ENCODE measurements at regions not wholly inside any gene's neighbourhood (a gene's known extent, or its start where the extent isn't known, plus 50 kb on each side); places are given as distances from the start of the nearest gene placed in this dataset.

DNA sequence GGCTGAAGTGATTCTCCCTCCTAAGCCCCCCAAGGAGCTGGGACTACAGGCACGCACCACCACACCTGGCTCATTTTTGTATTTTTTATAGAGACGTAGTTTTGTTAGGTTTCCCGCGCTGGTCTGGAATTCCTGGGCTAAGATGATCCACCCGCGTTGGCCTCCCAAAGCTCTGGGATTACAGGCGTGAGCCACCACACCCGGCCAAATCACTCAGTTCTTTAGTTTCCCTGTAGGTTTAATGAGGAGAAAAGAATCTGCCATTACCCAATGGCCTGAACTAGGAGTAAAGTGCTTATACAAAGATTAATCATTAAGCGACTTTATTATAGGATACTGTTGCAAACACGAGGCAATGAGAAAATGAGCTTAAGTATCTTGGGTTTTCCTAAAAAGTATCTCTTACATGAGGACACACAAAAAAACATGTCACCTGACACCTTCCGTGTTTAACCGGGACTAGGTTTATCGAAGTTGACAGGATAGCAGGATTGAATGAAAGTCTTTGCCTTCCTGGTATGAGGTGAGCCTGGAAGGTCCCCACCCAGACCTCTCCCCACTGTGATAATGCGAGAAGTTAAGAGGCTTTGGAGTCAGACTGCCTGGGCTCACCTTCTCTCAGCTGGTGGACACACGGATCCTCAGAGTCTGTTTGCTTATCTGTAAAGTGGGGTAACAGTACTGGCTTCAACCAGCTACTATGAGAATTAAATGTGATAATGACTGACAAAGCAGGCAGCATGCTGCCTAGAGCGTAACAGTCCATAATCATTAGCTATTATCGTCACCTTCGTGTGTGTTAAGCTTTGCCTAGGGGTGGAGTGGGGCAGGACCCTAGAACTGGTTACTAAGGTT, 133.5 kb upstream of the KRAS start:
- H3K4me1 ChIP-seq (ENCODE audit: control insufficient read depth, insufficient read depth, low read length, unreplicated experiment), result peaks cover 7% of the 10 kb centered on the region
- H3K4me3 ChIP-seq (ENCODE audit: low read depth, low read length), result peak overlapping the region; percentile 83
- peak overlapping the region; percentile 99; the same call in 1 of the 2 replicates for H3K27ac ChIP-seq (ENCODE audit: low read depth, low read length)
- no peaks in the 10 kb centered on the region for H3K36me3 ChIP-seq (ENCODE audit: insufficient read depth, low read length)
- H3K27me3 ChIP-seq (ENCODE audit: insufficient read depth, low read length), result no peaks in the 10 kb centered on the region
- H2AFZ ChIP-seq (ENCODE audit: low read length, unreplicated experiment), result no peak overlapping the region
- no peaks in the 10 kb centered on the region for H3K79me2 ChIP-seq (ENCODE audit: control insufficient read depth, insufficient read depth, low read length, unreplicated experiment)

DNA sequence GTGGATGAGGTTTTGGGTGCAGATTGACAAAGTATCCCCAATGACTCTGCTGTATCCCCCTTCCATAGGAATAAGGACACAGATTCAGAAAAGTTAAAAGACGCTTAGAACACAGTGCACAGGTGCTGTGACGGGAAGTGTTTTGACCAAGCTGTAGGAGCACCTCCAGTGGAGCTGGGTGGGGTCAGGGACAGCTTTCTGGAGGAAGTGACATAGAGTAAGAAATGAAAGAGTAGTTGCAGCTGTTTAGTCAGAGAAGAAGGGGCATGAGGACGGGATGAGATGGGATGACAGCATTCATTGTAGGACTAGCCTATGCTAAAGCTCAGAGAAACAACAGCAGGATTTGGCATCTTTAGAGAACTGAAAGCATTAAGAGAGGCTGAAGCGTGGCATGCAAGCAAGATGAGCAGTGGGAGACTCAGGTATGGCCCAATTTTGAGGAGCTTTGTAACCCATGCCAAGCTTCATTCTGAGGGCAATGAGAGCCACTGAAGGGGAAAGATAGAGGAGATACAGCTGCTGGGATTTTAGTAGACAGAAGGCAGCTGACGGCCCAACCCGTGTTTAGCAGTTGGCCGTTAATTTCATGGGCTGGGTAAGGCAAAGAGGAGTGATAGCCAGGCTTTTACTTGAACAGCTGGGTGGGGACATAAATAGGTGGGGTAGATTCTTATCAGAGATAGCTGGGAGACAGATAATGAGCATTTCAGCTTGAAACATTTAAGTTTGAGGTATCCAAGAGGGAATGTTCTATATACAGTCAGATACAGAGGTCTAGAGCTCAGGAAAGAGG, 131.8 kb upstream of the KRAS start:
- Histone ChIP-seq H3K36me3 (ENCODE audit: insufficient read depth, low read length) (no peaks in the 10 kb centered on the region), H3K27ac (ENCODE audit: low read depth, low read length) (no peak overlapping the region), H3K4me1 (ENCODE audit: control insufficient read depth, insufficient read depth, low read length, unreplicated experiment) (peaks cover 12% of the 10 kb centered on the region), H3K4me3 (ENCODE audit: low read depth, low read length) (no peak overlapping the region), H3K79me2 (ENCODE audit: control insufficient read depth, insufficient read depth, low read length, unreplicated experiment) (no peaks in the 10 kb centered on the region), H3K27me3 (ENCODE audit: insufficient read depth, low read length) (no peaks in the 10 kb centered on the region), H2AFZ (ENCODE audit: low read length, unreplicated experiment) (no peak overlapping the region)

DNA sequence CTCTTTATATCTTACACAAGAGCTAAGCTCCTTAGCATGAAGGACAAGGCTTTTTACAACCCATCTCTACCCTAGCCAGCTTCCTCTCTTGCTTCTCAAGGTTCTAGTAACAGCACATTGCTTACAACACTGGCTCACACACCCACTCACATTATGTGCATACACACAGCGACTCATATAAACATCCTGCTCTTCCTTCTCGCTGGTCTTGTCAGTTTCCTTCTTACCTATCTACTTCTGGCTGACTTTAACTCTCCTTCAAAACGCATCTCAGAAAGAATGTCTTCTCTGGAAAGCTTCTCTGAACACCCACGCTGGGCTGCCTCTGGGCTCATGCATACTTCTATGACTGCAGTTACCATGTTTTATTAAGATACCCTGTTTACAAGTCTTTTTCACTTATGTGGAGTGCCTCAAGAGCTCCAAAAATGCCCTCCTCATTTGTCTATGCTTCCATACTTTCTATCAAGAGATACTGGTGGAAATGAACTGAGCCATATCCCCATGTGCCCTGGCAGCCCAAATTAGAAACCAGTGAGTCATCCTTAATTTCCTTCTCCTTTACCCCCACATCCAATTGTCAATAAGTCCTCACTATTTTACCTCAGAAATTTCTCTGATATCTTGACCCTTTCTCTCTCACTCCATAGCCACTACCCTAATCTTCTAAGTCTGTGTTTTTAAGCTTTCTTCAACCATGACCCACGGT, 126.9 kb upstream of the KRAS start:
- no peaks in the 10 kb centered on the region for H3K27me3 ChIP-seq (ENCODE audit: insufficient read depth, low read length)

DNA sequence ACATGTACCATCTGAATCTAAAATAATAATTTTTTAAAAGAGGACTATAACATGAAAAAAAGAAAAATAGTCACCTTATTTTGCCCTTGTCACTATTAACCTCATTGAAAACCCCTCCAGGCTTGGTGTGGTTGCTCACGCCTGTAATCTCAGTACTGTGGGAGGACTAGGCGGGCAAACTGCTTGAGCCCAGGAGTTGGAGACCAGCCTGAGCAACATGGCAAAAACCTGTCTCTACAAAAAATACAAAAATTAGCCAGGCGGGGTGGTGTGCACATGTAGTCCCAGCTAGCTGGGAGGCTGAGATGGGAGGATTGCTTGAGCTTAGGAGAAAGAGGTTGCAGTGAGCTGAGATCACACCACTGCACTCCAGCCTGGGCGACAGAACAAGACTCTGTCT, 126.3 kb upstream of the KRAS start:
- Histone ChIP-seq H3K27ac (ENCODE audit: low read depth, low read length) (no peak overlapping the region), H3K27me3 (ENCODE audit: insufficient read depth, low read length) (no peaks in the 10 kb centered on the region), H3K4me3 (ENCODE audit: low read depth, low read length) (no peak overlapping the region), H3K36me3 (ENCODE audit: insufficient read depth, low read length) (no peaks in the 10 kb centered on the region), H3K79me2 (ENCODE audit: control insufficient read depth, insufficient read depth, low read length, unreplicated experiment) (no peaks in the 10 kb centered on the region), H2AFZ (ENCODE audit: low read length, unreplicated experiment) (no peak overlapping the region), H3K4me1 (ENCODE audit: control insufficient read depth, insufficient read depth, low read length, unreplicated experiment) (peaks cover 9% of the 10 kb centered on the region)

More for the DNA sequence above, 126.9 kb upstream of the KRAS start:
- Histone ChIP-seq H3K36me3 (ENCODE audit: insufficient read depth, low read length) (no peaks in the 10 kb centered on the region), H3K27ac (ENCODE audit: low read depth, low read length) (peak overlapping the region; percentile 14; the same call in 1 of the 2 replicates), H3K79me2 (ENCODE audit: control insufficient read depth, insufficient read depth, low read length, unreplicated experiment) (no peaks in the 10 kb centered on the region), H2AFZ (ENCODE audit: low read length, unreplicated experiment) (peak overlapping the region; percentile 5), H3K4me1 (ENCODE audit: control insufficient read depth, insufficient read depth, low read length, unreplicated experiment) (peaks cover 9% of the 10 kb centered on the region), H3K4me3 (ENCODE audit: low read depth, low read length) (peak overlapping the region; percentile 15; the same call in 1 of the 2 replicates)

DNA sequence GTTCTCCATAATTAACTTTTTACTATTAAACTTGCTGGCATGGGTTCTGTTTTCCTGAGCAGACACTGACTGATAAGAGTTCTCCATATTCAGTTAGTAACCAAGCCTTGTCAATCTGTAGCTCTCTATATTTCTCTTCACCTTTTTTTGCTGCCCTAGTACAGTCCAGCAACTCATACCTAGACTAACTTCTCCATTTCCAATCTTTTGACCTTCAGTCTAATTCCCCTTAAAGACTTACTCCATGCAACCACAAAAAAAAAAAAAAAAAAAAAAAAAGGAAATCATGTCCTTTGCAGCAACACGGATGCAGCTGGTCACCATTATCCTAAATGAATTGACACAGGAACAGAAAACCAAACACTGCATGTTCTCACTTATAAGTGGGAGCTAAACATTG, 125.7 kb upstream of the KRAS start:
- Histone ChIP-seq H3K4me3 (ENCODE audit: low read depth, low read length) (no peak overlapping the region), H3K27me3 (ENCODE audit: insufficient read depth, low read length) (no peaks in the 10 kb centered on the region), H2AFZ (ENCODE audit: low read length, unreplicated experiment) (no peak overlapping the region), H3K79me2 (ENCODE audit: control insufficient read depth, insufficient read depth, low read length, unreplicated experiment) (no peaks in the 10 kb centered on the region), H3K27ac (ENCODE audit: low read depth, low read length) (no peak overlapping the region), H3K36me3 (ENCODE audit: insufficient read depth, low read length) (no peaks in the 10 kb centered on the region), H3K4me1 (ENCODE audit: control insufficient read depth, insufficient read depth, low read length, unreplicated experiment) (peaks cover 9% of the 10 kb centered on the region)

DNA sequence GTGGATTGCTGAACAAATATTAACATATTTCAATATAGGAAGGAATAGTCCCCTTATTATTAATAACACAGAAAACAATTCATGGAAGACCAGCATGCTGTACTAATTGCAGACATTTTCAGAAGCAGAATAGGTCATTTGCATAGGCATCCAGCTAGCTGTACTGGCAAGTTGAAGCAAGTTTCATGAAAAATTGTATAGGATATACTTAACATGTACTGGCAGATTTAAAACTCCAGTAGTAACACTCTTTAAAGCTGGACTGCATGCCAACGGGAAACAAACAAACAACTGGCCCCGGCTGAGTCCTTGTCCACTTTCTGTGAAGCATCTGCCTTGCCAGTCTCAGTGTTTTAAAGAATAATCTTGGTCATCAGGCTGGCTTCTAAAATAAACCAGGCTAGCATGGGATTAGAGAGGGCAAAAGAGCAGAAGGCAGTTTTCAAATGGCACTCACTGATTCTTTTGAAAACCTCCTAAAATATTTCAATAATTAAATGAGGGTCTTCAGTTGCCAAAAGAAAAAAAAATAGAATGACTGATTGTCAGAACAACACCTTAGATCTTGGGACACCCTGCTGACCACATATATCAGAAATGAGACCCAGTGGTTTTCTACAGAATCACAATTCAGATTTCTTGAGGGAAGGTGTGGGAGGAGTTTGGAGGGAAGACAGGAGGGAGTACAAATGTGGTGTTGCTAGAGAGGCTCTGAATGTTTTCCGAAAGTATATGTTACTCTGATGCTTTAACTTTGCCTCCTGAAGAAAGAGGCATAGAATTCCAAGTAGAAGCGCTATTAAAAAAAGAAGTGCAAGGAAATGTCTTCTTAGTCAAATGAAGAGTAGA, 122.5 kb upstream of the KRAS start:
- Histone ChIP-seq H3K4me3 (ENCODE audit: low read depth, low read length) (no peak overlapping the region), H3K79me2 (ENCODE audit: control insufficient read depth, insufficient read depth, low read length, unreplicated experiment) (no peaks in the 10 kb centered on the region), H3K4me1 (ENCODE audit: control insufficient read depth, insufficient read depth, low read length, unreplicated experiment) (peaks cover 9% of the 10 kb centered on the region), H3K36me3 (ENCODE audit: insufficient read depth, low read length) (no peaks in the 10 kb centered on the region), H2AFZ (ENCODE audit: low read length, unreplicated experiment) (no peak overlapping the region), H3K27me3 (ENCODE audit: insufficient read depth, low read length) (no peaks in the 10 kb centered on the region), H3K27ac (ENCODE audit: low read depth, low read length) (no peak overlapping the region)

DNA sequence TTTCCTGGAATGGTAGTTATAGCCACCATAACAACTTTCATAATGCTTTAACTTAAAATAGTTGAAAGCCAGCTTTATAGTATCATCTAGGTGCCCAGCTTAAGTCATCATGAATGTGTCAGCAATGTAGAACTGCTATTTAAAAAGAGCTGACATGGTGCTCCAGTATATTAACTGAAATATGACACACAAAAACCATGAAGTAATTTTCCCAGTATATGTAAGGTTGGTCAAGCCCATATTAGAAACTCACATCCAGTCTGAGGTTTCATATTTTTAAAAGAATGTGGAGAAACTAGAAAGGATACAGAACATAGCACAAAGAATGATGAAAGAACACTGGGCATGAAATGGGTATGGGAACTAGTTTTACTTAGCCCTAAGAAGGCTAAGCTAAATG, 121.3 kb upstream of the KRAS start:
- H3K4me3 ChIP-seq (ENCODE audit: low read depth, low read length), result no peak overlapping the region
- H3K4me1 ChIP-seq (ENCODE audit: control insufficient read depth, insufficient read depth, low read length, unreplicated experiment), result no peaks in the 10 kb centered on the region
- H2AFZ ChIP-seq (ENCODE audit: low read length, unreplicated experiment), result no peak overlapping the region
- no peaks in the 10 kb centered on the region for H3K79me2 ChIP-seq (ENCODE audit: control insufficient read depth, insufficient read depth, low read length, unreplicated experiment)
- no peak overlapping the region for H3K27ac ChIP-seq (ENCODE audit: low read depth, low read length)
- no peaks in the 10 kb centered on the region for H3K36me3 ChIP-seq (ENCODE audit: insufficient read depth, low read length)
- no peaks in the 10 kb centered on the region for H3K27me3 ChIP-seq (ENCODE audit: insufficient read depth, low read length)

DNA sequence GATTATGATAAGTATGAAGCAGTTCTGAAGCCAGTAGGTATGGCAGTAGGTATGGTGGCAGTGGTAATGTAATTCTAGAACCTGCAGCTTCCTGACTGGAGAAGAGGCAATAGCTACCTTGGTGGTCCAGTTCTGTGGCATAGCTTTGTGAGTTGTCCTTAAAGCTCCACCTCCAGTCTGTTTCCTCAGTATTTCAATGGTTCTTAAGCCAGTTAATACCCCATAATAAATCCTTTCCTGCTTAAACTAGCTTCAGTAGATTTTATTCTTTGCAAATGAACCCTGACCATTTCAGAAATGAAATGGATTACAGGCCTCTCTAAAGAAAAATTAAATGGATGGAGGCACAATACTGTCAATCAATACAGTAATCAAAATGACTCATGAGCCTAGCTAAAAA, 117.8 kb upstream of the KRAS start:
- no peak overlapping the region for H2AFZ ChIP-seq (ENCODE audit: low read length, unreplicated experiment)
- no peaks in the 10 kb centered on the region for H3K36me3 ChIP-seq (ENCODE audit: insufficient read depth, low read length)
- no peaks in the 10 kb centered on the region for H3K4me1 ChIP-seq (ENCODE audit: control insufficient read depth, insufficient read depth, low read length, unreplicated experiment)
- no peaks in the 10 kb centered on the region for H3K27me3 ChIP-seq (ENCODE audit: insufficient read depth, low read length)
- no peaks in the 10 kb centered on the region for H3K79me2 ChIP-seq (ENCODE audit: control insufficient read depth, insufficient read depth, low read length, unreplicated experiment)
- no peak overlapping the region for H3K4me3 ChIP-seq (ENCODE audit: low read depth, low read length)
- H3K27ac ChIP-seq (ENCODE audit: low read depth, low read length), result no peak overlapping the region

DNA sequence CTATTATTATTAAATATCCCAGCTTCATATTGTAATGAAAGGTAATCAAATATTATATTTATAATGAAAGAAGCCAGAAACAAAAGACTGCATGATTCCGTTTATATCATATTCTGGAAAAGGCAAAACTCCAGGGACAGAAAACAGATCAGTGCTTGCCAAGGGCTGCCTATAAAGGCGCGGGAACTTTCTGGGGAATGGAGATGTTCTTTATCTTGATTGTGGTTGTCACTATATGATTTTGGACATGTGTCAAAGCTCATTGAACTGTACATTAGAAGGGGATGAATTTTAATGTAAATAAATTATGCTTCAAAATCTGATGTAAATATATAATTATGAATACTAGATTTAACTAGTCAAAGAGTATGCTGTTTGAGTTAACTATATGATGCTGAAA, 115.4 kb upstream of the KRAS start:
- Histone ChIP-seq H3K79me2 (ENCODE audit: control insufficient read depth, insufficient read depth, low read length, unreplicated experiment) (no peaks in the 10 kb centered on the region), H3K27me3 (ENCODE audit: insufficient read depth, low read length) (no peaks in the 10 kb centered on the region), H3K36me3 (ENCODE audit: insufficient read depth, low read length) (no peaks in the 10 kb centered on the region), H3K4me3 (ENCODE audit: low read depth, low read length) (no peak overlapping the region), H2AFZ (ENCODE audit: low read length, unreplicated experiment) (no peak overlapping the region), H3K4me1 (ENCODE audit: control insufficient read depth, insufficient read depth, low read length, unreplicated experiment) (no peaks in the 10 kb centered on the region), H3K27ac (ENCODE audit: low read depth, low read length) (no peak overlapping the region)

DNA sequence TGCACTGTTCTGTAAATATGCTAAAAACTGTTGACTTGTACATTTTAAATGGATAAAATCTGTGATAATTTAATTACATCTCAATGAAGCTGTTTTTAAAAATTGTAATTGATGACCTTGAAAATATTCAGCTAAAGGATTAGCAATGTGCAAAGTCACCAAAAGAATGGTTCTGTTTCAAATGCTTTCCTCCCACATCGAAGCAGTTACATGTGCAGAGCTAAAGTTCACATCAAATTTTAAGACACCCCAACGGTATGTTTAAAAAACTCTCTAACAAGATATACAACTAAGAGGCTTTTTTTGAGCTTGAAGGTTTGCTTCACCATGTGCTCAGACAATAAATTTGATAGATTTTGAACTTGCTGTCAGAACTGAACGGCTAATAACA, 114.6 kb upstream of the KRAS start:
- no peak overlapping the region for H3K4me3 ChIP-seq (ENCODE audit: low read depth, low read length)
- no peaks in the 10 kb centered on the region for H3K36me3 ChIP-seq (ENCODE audit: insufficient read depth, low read length)
- no peak overlapping the region for H2AFZ ChIP-seq (ENCODE audit: low read length, unreplicated experiment)
- H3K79me2 ChIP-seq (ENCODE audit: control insufficient read depth, insufficient read depth, low read length, unreplicated experiment), result no peaks in the 10 kb centered on the region
- H3K4me1 ChIP-seq (ENCODE audit: control insufficient read depth, insufficient read depth, low read length, unreplicated experiment), result no peaks in the 10 kb centered on the region
- no peak overlapping the region for H3K27ac ChIP-seq (ENCODE audit: low read depth, low read length)
- no peaks in the 10 kb centered on the region for H3K27me3 ChIP-seq (ENCODE audit: insufficient read depth, low read length)

All from ACC112 (cell line).